Liver (tissue), 8 donors: ENCODE measurements at regions not wholly inside any gene's neighbourhood (a gene's known extent, or its start where the extent isn't known, plus 50 kb on each side); places are given as distances from the start of the nearest gene placed in this dataset.

Source experiments
- DNase-seq: peaks from one replicate; pipeline ENCODE4 v3.0.0-alpha.2; 2017; ENCODE audit warnings: low spot score
- H3K27ac ChIP-seq, 2 donors: one replicate each; pipeline ENCODE4 v1.7.0; 2013; ENCODE audit warnings: inconsistent platforms in 2 of 2, low read length in 2 of 2, control low read depth in 1 of 2, low read depth in 1 of 2, mild to moderate bottlenecking in 1 of 2
- H3K27me3 ChIP-seq, 4 donors: one replicate each; pipeline versions ENCODE4 v1.6.1 to v1.7.0; 2013; ENCODE audit warnings: low read length in 3 of 4, inconsistent platforms in 1 of 4, mild to moderate bottlenecking in 1 of 4, moderate library complexity in 1 of 4; ENCODE audit not compliant: control insufficient read depth in 4 of 4, insufficient read depth in 4 of 4
- H3K36me3 ChIP-seq, 4 donors: one replicate each; pipeline versions ENCODE4 v1.6.1 to v1.7.0; 2013; ENCODE audit warnings: low read length in 3 of 4, mild to moderate bottlenecking in 3 of 4, low read depth in 1 of 4, moderate library complexity in 1 of 4; ENCODE audit not compliant: control insufficient read depth in 4 of 4, insufficient read depth in 3 of 4
- H3K4me1 ChIP-seq, 4 donors: one replicate each; pipeline versions ENCODE4 v1.6.1 to v1.7.0; 2013; ENCODE audit warnings: low read length in 3 of 4, mild to moderate bottlenecking in 3 of 4, moderate library complexity in 1 of 4; ENCODE audit not compliant: control insufficient read depth in 4 of 4, insufficient read depth in 4 of 4
- H3K4me3 ChIP-seq, 3 donors: one replicate each; pipeline versions ENCODE4 v1.6.1 to v1.7.0; 2013; ENCODE audit warnings: low read length in 3 of 3, control low read depth in 1 of 3, low read depth in 1 of 3, mild to moderate bottlenecking in 1 of 3
- H3K9ac ChIP-seq, 2 donors: one replicate each; pipeline ENCODE4 v1.7.0; 2013; ENCODE audit warnings: low read length in 2 of 2, mild to moderate bottlenecking in 2 of 2, moderate library complexity in 2 of 2, control low read depth in 1 of 2, low read depth in 1 of 2
- H3K9me3 ChIP-seq, 4 donors: one replicate each; pipeline versions ENCODE4 v1.6.1 to v1.7.0; 2013; ENCODE audit warnings: low read length in 3 of 4; ENCODE audit not compliant: control insufficient read depth in 4 of 4
- EGR1 ChIP-seq, 2 donors: IDR thresholded peaks; 2 replicates each; pipeline ENCODE4 v1.6.1; 2016 to 2018; ENCODE audit warnings: antibody characterized with exemption in 2 of 2, low read depth in 2 of 2
- FOXA1 ChIP-seq: IDR thresholded peaks from 2 replicates; pipeline ENCODE4 v1.6.1; 2016; ENCODE audit warnings: antibody characterized with exemption
- FOXA2 ChIP-seq: IDR thresholded peaks from 2 replicates; pipeline ENCODE4 v1.6.1; 2016; ENCODE audit warnings: antibody characterized with exemption
- GABPA ChIP-seq, 2 donors: IDR thresholded peaks in 1 of 2; conservative IDR thresholded peaks in 1 of 2; 2 replicates each; pipeline ENCODE4 v1.6.1; 2016; ENCODE audit warnings: antibody characterized with exemption in 2 of 2, mild to moderate bottlenecking in 1 of 2, moderate library complexity in 1 of 2
- HNF4A ChIP-seq, 2 donors: conservative IDR thresholded peaks; 2 replicates each; pipeline ENCODE4 v1.6.1; 2016; ENCODE audit warnings: antibody characterized with exemption in 2 of 2, mild to moderate bottlenecking in 2 of 2
- HNF4G ChIP-seq: IDR thresholded peaks from 2 replicates; pipeline ENCODE4 v1.6.1; 2016; ENCODE audit warnings: antibody characterized with exemption
- JUND ChIP-seq, 2 donors: IDR thresholded peaks; 2 replicates each; pipeline ENCODE4 v1.6.1; 2016; ENCODE audit warnings: antibody characterized with exemption in 2 of 2
- RXRA ChIP-seq, 2 donors: IDR thresholded peaks; 2 replicates each; pipeline ENCODE4 v1.6.1; 2017 to 2018; ENCODE audit warnings: antibody characterized with exemption in 2 of 2, mild to moderate bottlenecking in 1 of 2
- SP1 ChIP-seq: IDR thresholded peaks from 2 replicates; pipeline ENCODE4 v1.6.1; 2018; ENCODE audit warnings: antibody characterized with exemption, mild to moderate bottlenecking
- TAF1 ChIP-seq: conservative IDR thresholded peaks from 2 replicates; pipeline ENCODE4 v1.6.1; 2016; ENCODE audit warnings: antibody characterized with exemption, mild to moderate bottlenecking
- YY1 ChIP-seq: IDR thresholded peaks from 2 replicates; pipeline ENCODE4 v1.6.1; 2016; ENCODE audit warnings: antibody characterized with exemption, mild to moderate bottlenecking
- WGBS: extraction: QIAGEN DNeasy Blood & Tissue Kit; methylation state at CpG from one replicate; pipeline ENCODE4 v1.1.7; 2013; 5-methylcytosine and 5-hydroxymethylcytosine counted together
- TF ChIP-seq, protein P1 (sequence below): IDR thresholded peaks from 2 replicates; pipeline ENCODE4 v1.6.1; 2016; ENCODE audit warnings: antibody characterized with exemption
- TF ChIP-seq, protein P2 (sequence below): IDR thresholded peaks from 2 replicates; pipeline ENCODE4 v1.6.1; 2016; ENCODE audit warnings: antibody characterized with exemption
- TF ChIP-seq, protein P3 (sequence below): fragments of 150-350 bp; IDR thresholded peaks from 2 replicates; pipeline ENCODE4 v1.5.1; 2017; ENCODE audit warnings: improper control_type of control experiment, low read depth, low read length; ENCODE audit not compliant: missing input control
- TF ChIP-seq, protein P4 (sequence below): IDR thresholded peaks from 2 replicates; pipeline ENCODE4 v1.6.1; 2016; ENCODE audit warnings: antibody characterized with exemption, mild to moderate bottlenecking
- donor health status: healthy.
- donor health status: healthy.
- donor health status: healthy.
- donor health status: healthy.
- donor health status: healthy.

DNA sequence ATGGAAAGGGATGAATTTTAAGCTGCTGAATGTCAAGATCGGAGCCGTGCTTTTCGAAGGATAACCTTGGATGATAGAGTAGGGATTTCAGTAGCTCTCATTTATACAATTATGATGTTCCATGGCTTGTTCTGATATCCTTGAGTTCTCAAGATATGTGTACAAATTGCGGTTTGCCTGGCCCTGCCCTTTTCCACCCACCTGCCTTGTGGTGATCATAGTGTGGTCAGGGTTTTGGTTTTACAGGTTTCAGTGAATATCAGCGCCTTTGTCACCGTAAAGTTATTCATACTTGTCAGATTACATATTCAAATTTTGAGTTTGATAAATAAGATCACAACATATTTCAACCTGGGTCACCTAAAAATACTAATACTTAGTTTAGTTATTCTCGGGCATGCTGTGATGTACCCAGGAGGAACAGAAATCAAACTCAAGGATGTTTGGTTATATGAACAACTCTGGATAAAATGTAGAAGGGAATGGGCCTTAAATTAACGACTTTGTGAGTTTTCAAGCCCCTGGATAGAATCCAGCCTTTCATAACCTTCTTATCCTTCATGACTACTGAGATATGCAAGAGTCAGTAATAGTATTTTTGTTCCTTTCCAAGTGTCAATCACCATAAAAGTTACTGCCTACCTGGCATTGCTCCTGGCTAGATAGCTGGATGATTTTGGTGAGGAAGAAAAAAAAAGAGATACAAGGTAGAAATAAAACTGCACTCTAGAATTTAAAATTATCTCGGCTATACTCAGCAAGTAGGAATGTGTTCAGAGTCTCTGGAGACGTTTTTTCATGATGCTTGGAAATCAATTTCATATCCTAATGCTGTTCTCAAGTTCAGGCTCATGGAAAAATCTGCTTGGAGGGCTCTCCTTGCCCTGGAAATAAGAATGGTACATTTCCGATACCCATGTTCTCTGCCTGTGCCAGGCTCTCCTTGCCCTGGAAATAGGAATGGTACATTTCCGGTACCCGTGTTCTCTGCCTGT, 209.2 kb upstream of the TPRG1 start:
- H3K36me3 ChIP-seq, result no peaks in the 10 kb centered on the region
- no peak for TF ChIP-seq SP1
- no peak for TF ChIP-seq GABPA (IDR thresholded peaks at IDR 0.05 in 1 of 2, conservative IDR thresholded peaks at IDR 0.05 in 1 of 2)
- TF ChIP-seq YY1, result no peak
- no peak for TF ChIP-seq TAF1
- TF ChIP-seq JUND (IDR thresholded peaks at IDR 0.05), result no peak
- no peak for TF ChIP-seq EGR1 (IDR thresholded peaks at IDR 0.05; ENCODE audit: low read depth in 2 of 2)
- no peak for TF ChIP-seq RXRA (IDR thresholded peaks at IDR 0.05)
- H3K4me1 ChIP-seq, result peaks cover 0 to 3% (median 0%) of the 10 kb centered on the region in 4 donors
- H3K27me3 ChIP-seq, result no peaks in the 10 kb centered on the region
- no peaks in the 10 kb centered on the region for H3K9me3 ChIP-seq
- DNase-seq, result no peak
- no peak overlapping the region for H3K27ac ChIP-seq
- H3K9ac ChIP-seq, result no peak overlapping the region
- WGBS, result 89% methylated on average over 13 of the region's 13 CpGs
- no peak overlapping the region for H3K4me3 ChIP-seq

DNA sequence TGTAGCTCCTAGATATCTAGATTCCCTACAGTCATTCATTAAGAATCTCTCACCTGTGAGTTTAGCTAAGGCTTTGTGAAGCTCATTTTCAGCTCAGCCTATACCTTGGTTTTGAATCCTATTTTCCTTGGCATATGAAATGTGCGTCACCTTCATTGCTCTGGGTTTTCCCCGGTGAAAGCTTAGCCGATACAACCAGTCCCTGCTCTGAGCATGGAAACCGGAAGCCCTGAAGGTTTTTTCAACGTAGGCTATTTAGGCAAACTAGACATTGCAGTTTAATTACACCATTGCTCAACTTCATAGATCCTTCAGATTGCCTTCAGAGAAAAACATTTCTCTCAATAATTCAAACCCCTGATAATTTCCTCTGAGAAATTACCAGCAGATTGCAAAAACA, 206.8 kb upstream of the TPRG1 start:
- Histone ChIP-seq H3K9ac (no peak overlapping the region), H3K27me3 (no peaks in the 10 kb centered on the region), H3K4me3 (no peak overlapping the region), H3K36me3 (no peaks in the 10 kb centered on the region), H3K9me3 (no peaks in the 10 kb centered on the region), H3K27ac (no peak overlapping the region), H3K4me1 (no peaks in the 10 kb centered on the region)
- WGBS, result 95% methylated on average over 5 of the region's 5 CpGs
- TF ChIP-seq HNF4A (conservative IDR thresholded peaks at IDR 0.05) (no peak), SP1 (no peak), FOXA2 (no peak), JUND (IDR thresholded peaks at IDR 0.05) (no peak), YY1 (no peak), EGR1 (IDR thresholded peaks at IDR 0.05; ENCODE audit: low read depth in 2 of 2) (no peak)
- TF ChIP-seq, protein P1, sequence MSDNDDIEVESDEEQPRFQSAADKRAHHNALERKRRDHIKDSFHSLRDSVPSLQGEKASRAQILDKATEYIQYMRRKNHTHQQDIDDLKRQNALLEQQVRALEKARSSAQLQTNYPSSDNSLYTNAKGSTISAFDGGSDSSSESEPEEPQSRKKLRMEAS, result no peak
- TF ChIP-seq, protein P2, sequence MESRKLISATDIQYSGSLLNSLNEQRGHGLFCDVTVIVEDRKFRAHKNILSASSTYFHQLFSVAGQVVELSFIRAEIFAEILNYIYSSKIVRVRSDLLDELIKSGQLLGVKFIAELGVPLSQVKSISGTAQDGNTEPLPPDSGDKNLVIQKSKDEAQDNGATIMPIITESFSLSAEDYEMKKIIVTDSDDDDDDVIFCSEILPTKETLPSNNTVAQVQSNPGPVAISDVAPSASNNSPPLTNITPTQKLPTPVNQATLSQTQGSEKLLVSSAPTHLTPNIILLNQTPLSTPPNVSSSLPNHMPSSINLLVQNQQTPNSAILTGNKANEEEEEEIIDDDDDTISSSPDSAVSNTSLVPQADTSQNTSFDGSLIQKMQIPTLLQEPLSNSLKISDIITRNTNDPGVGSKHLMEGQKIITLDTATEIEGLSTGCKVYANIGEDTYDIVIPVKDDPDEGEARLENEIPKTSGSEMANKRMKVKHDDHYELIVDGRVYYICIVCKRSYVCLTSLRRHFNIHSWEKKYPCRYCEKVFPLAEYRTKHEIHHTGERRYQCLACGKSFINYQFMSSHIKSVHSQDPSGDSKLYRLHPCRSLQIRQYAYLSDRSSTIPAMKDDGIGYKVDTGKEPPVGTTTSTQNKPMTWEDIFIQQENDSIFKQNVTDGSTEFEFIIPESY, result no peak
- DNase-seq, result no peak

DNA sequence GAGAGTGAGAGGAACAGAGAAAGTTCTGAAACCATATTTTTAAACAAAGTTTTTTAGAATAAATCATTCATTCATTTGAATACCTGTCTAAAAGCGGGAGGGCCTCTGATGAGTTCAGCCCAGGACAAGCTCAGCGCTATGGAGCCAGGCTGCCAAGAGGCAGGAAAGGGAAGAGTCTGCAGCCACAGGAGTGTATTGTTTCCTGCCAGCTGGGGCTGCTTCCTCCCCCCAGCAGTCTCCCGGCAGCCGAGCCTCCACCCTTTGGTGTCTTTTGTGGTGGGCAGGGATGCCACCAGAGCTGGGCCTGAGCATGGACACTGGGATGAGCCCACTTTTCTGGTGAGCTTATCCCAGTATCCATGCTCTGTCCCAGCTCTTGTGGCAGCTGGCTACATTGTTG, 199.5 kb upstream of the TPRG1 start:
- no peak for TF ChIP-seq FOXA1
- TF ChIP-seq JUND (IDR thresholded peaks at IDR 0.05), result no peak
- no peak for TF ChIP-seq GABPA (IDR thresholded peaks at IDR 0.05 in 1 of 2, conservative IDR thresholded peaks at IDR 0.05 in 1 of 2)
- no peak for TF ChIP-seq HNF4G
- TF ChIP-seq, protein P2, result no peak
- TF ChIP-seq, protein P3, sequence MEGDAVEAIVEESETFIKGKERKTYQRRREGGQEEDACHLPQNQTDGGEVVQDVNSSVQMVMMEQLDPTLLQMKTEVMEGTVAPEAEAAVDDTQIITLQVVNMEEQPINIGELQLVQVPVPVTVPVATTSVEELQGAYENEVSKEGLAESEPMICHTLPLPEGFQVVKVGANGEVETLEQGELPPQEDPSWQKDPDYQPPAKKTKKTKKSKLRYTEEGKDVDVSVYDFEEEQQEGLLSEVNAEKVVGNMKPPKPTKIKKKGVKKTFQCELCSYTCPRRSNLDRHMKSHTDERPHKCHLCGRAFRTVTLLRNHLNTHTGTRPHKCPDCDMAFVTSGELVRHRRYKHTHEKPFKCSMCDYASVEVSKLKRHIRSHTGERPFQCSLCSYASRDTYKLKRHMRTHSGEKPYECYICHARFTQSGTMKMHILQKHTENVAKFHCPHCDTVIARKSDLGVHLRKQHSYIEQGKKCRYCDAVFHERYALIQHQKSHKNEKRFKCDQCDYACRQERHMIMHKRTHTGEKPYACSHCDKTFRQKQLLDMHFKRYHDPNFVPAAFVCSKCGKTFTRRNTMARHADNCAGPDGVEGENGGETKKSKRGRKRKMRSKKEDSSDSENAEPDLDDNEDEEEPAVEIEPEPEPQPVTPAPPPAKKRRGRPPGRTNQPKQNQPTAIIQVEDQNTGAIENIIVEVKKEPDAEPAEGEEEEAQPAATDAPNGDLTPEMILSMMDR, result no peak
- TF ChIP-seq, protein P4, sequence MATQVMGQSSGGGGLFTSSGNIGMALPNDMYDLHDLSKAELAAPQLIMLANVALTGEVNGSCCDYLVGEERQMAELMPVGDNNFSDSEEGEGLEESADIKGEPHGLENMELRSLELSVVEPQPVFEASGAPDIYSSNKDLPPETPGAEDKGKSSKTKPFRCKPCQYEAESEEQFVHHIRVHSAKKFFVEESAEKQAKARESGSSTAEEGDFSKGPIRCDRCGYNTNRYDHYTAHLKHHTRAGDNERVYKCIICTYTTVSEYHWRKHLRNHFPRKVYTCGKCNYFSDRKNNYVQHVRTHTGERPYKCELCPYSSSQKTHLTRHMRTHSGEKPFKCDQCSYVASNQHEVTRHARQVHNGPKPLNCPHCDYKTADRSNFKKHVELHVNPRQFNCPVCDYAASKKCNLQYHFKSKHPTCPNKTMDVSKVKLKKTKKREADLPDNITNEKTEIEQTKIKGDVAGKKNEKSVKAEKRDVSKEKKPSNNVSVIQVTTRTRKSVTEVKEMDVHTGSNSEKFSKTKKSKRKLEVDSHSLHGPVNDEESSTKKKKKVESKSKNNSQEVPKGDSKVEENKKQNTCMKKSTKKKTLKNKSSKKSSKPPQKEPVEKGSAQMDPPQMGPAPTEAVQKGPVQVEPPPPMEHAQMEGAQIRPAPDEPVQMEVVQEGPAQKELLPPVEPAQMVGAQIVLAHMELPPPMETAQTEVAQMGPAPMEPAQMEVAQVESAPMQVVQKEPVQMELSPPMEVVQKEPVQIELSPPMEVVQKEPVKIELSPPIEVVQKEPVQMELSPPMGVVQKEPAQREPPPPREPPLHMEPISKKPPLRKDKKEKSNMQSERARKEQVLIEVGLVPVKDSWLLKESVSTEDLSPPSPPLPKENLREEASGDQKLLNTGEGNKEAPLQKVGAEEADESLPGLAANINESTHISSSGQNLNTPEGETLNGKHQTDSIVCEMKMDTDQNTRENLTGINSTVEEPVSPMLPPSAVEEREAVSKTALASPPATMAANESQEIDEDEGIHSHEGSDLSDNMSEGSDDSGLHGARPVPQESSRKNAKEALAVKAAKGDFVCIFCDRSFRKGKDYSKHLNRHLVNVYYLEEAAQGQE, result no peak
- peaks cover 0 to 6% (median under 1%) of the 10 kb centered on the region in 4 donors for H3K36me3 ChIP-seq
- 78% methylated on average over 4 of the region's 4 CpGs for WGBS

More for the DNA sequence above, 199.5 kb upstream of the TPRG1 start:
- Histone ChIP-seq H3K27me3 (no peaks in the 10 kb centered on the region), H3K4me1 (peaks cover 0 to 5% (median 0%) of the 10 kb centered on the region in 4 donors), H3K27ac (no peak overlapping the region), H3K9me3 (no peaks in the 10 kb centered on the region), H3K4me3 (no peak overlapping the region), H3K9ac (no peak overlapping the region)
- no peak for DNase-seq
